A673 (cell line): ENCODE measurements at regions not wholly inside any gene's neighbourhood (a gene's known extent, or its start where the extent isn't known, plus 50 kb on each side); places are given as distances from the start of the nearest gene placed in this dataset.

Experiments
- BruUV-seq: library from RNA; stranded (reverse); fragments of 400-500 nt; replicated peaks from 2 replicates; lab custom pipeline; 2021; lab: Mats Ljungman, UMichigan
- CTCF ChIA-PET: fragments of 300-600 bp; sonication (Branson Sonifier 250); formaldehyde crosslinking; loops from one replicate; lab custom pipeline; 2022; ENCODE audit warnings: antibody characterized with exemption; lab: Charles Lee
- POLR2A ChIA-PET: fragments of 300-600 bp; sonication (Branson Sonifier 250); formaldehyde crosslinking; loops from one replicate; lab custom pipeline; 2022; ENCODE audit warnings: antibody characterized with exemption; ENCODE audit not compliant: low non-redundant PET; lab: Charles Lee
- DNase-seq: peaks from one replicate; pipeline ENCODE4 v3.0.0-alpha.2; 2015; ENCODE audit warnings: low spot score
- H3K27ac ChIP-seq: fragments of 200-600 bp; sonication (generic); 2 replicates; pipeline ENCODE4 v1.5.1; 2016; ENCODE audit warnings: mixed run types, low read depth, mild to moderate bottlenecking, mixed read lengths, antibody characterized with exemption, low read length; ENCODE audit not compliant: poor library complexity, severe bottlenecking
- H3K27me3 ChIP-seq: fragments of 200-600 bp; sonication (generic); replicated peaks from 2 replicates; pipeline ENCODE4 v1.6.1; 2017; ENCODE audit warnings: mixed run types, low read depth, mild to moderate bottlenecking, mixed read lengths, antibody characterized with exemption, low read length; ENCODE audit not compliant: insufficient read depth, poor library complexity
- H3K36me3 ChIP-seq: fragments of 200-600 bp; sonication (generic); 2 replicates; pipeline ENCODE4 v1.6.1; 2016; ENCODE audit warnings: mixed run types, mild to moderate bottlenecking, mixed read lengths, antibody characterized with exemption, low read length; ENCODE audit not compliant: insufficient read depth, poor library complexity, severe bottlenecking
- H3K4me1 ChIP-seq: fragments of 200-600 bp; sonication (generic); 2 replicates; pipeline ENCODE4 v1.6.1; 2017; ENCODE audit warnings: mixed run types, mild to moderate bottlenecking, mixed read lengths, antibody characterized with exemption, low read length; ENCODE audit not compliant: insufficient read depth, poor library complexity, severe bottlenecking
- H3K4me3 ChIP-seq: fragments of 200-600 bp; sonication (generic); 2 replicates; pipeline ENCODE4 v1.5.1; 2016; ENCODE audit warnings: low read depth, mixed run types, mild to moderate bottlenecking, mixed read lengths, low read length; ENCODE audit not compliant: poor library complexity, severe bottlenecking
- H3K9me3 ChIP-seq: fragments of 200-600 bp; sonication (generic); 2 replicates; pipeline ENCODE4 v1.6.1; 2016; ENCODE audit warnings: mixed run types, low read depth, mild to moderate bottlenecking, mixed read lengths, antibody characterized with exemption, low read length; ENCODE audit not compliant: poor library complexity, severe bottlenecking
- EZH2 ChIP-seq: fragments of 200-600 bp; sonication (generic); IDR thresholded peaks from 2 replicates; pipeline ENCODE4 v1.6.1; 2017; ENCODE audit warnings: borderline replicate concordance, low read depth, mild to moderate bottlenecking, mixed read lengths, antibody characterized with exemption, low read length; ENCODE audit not compliant: poor library complexity, severe bottlenecking
- intact Hi-C: fragments of 100-400 bp; cut with micrococcal nuclease; formaldehyde crosslinking; loops from one replicate; pipeline ENCODE4 v1.10.0; 2022; ENCODE audit not compliant: unreplicated experiment
- TF ChIP-seq, protein P1 (sequence below): fragments of 300-800, 200-600 bp; sonication (generic); conservative IDR thresholded peaks from 2 replicates; pipeline ENCODE4 v1.5.1; 2017; ENCODE audit warnings: low read depth, mild to moderate bottlenecking, antibody characterized with exemption, low read length, moderate library complexity, mixed read lengths

DNA sequence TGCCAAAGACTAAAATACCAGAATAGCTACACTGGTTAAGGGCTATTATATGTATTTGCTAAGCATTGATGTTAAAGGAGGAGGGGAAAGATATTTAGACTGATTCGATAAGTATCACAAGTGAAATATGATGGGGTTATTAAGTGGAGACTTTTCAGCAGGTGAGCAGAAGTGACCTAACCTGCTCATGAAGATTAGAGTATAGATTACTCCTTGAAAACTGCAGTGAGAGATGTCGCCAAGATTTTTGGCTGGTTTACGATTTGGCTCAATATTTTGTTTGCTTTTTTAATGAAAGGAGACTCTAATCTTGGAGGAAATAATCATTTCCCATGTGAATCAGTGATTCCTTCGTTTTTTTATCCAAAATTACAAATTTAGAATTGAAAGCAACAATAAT is 1279.5 kb upstream of the TENM4 start:
- Histone ChIP-seq H3K4me3 (no peak overlapping the region), H3K27ac (no peak overlapping the region), H3K9me3 (no peaks in the 10 kb centered on the region), H3K4me1 (peaks cover 8% of the 10 kb centered on the region), H3K36me3 (no peaks in the 10 kb centered on the region), H3K27me3 (no peaks in the 10 kb centered on the region)
- no peak for TF ChIP-seq EZH2
- TF ChIP-seq, protein P1, sequence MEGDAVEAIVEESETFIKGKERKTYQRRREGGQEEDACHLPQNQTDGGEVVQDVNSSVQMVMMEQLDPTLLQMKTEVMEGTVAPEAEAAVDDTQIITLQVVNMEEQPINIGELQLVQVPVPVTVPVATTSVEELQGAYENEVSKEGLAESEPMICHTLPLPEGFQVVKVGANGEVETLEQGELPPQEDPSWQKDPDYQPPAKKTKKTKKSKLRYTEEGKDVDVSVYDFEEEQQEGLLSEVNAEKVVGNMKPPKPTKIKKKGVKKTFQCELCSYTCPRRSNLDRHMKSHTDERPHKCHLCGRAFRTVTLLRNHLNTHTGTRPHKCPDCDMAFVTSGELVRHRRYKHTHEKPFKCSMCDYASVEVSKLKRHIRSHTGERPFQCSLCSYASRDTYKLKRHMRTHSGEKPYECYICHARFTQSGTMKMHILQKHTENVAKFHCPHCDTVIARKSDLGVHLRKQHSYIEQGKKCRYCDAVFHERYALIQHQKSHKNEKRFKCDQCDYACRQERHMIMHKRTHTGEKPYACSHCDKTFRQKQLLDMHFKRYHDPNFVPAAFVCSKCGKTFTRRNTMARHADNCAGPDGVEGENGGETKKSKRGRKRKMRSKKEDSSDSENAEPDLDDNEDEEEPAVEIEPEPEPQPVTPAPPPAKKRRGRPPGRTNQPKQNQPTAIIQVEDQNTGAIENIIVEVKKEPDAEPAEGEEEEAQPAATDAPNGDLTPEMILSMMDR: no peak
- no TSS peak for BruUV-seq
- DNase-seq: no peak
- POLR2A ChIA-PET: no interaction called here
- CTCF ChIA-PET: no interaction called here
- intact Hi-C loops: loop anchor here (10.0 kb wide), 2 partner anchors 285 to 515 kb away; no protein-coding TSS in a partner anchor

DNA sequence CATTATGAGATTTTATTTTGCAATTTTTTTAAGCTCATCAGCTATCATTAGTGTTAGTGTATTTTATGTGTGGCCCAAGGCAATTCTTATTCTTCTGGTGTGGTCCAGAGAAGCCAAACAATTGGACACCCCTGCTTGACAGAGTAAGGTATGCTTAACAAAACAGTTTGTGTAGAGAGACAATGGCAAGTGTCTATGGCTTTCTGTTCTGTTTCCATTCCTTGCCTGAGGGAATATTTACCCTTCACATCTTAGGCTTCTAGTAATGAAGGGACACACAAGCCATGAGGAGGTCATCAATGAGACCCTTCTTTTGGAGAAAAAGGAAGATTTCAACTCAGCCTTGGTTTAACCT is 1278.4 kb upstream of the TENM4 start:
- Histone ChIP-seq H3K4me3 (no peak overlapping the region), H3K9me3 (no peaks in the 10 kb centered on the region), H3K27ac (no peak overlapping the region), H3K4me1 (peaks cover 8% of the 10 kb centered on the region), H3K36me3 (no peaks in the 10 kb centered on the region), H3K27me3 (no peaks in the 10 kb centered on the region)
- ChIA-PET POLR2A (no interaction called here), CTCF (no interaction called here)
- DNase-seq: no peak
- BruUV-seq: no TSS peak
- TF ChIP-seq, protein P1: no peak
- no peak for TF ChIP-seq EZH2
- intact Hi-C loops: no loop called here

DNA sequence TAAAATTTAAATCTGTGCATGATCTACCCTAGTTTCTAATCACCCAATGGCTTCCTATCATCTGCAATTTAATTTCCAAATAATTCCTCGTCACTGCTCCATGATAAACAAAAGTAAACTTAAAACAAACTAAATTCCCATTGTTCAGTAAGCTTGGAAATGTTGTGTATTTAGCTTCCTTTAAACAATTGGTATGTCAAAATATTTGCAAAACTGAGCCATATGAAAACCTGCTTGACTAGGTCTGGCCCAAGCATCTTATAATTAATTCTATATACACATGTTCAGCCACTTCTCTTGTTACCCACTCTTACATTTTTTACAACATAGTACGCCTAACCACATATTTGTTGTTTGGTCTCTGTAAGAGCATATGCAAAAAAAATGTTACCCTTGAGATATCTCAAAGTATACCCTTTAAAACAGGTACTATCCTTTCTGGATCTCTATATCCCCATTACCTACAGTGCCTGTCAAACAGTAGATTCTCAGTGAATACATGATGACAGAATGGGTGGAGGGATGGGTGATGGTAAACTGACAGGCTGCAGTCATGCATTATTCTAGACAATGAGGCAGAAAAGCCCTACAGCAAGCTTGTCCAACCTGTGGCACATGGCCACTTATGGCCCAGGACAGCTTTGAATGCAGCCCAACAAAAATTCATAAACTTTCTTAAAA is 1277.9 kb upstream of the TENM4 start:
- POLR2A ChIA-PET: no interaction called here
- Histone ChIP-seq H3K36me3 (no peaks in the 10 kb centered on the region), H3K27me3 (no peaks in the 10 kb centered on the region), H3K4me3 (no peak overlapping the region), H3K9me3 (no peaks in the 10 kb centered on the region), H3K27ac (no peak overlapping the region), H3K4me1 (peaks cover 8% of the 10 kb centered on the region)
- intact Hi-C loops: no loop called here
- CTCF ChIA-PET: no interaction called here
- no peak for TF ChIP-seq EZH2
- TF ChIP-seq, protein P1: no peak
- no TSS peak for BruUV-seq
- no peak for DNase-seq
